Stimulated activated CD8-positive, alpha-beta memory T cell treated with anti-CD3 and anti-CD28 coated beads, Interleukin-15, amount 100 ng/mL, for 48 hours (primary cell): ENCODE measurements at regions not wholly inside any gene's neighbourhood (a gene's known extent, or its start where the extent isn't known, plus 50 kb on each side); places are given as distances from the start of the nearest gene placed in this dataset.
"Not testable (repeated sequence)": the region's sequence is repeated elsewhere in the genome, so short reads cannot be mapped to it uniquely, and the experiment has no call there.

Experiments
- DNase-seq, 2 donors: peaks; one replicate each; pipeline ENCODE4 v3.0.0-alpha.2; 2020; ENCODE audit warnings: low read depth in 2 of 2

- no peak for DNase-seq
Observed at GRCh38 chr7:65453341-65454030, 79.8 kb downstream of the ZNF92 start.

GRCh38 chr7:65454469-65454868, 80.8 kb downstream of the ZNF92 start:
- DNase-seq, result no peak

GRCh38 chr7:65455050-65455449, 81.4 kb downstream of the ZNF92 start:
- DNase-seq, result not testable (repeated sequence)

DNA sequence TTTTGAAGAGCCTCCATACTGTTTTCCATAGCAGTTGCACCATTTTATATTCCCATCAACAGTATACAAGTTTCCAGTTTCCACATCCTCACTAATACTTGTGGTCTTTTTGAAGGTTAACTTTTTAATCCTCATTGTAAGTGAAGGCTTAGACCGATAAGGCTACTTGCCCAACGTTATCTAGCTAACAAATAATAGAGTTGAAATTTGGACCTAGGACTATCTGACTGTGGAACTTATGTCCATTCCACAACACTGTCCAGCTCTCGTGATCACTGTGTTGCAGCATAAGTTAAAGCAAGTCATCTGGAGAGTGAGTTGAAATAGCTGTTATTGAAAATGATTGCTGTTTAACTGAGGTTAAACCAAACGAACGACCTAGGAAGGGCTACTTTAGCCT, 84.0 kb downstream of the ZNF92 start:
- DNase-seq, result no peak

GRCh38 chr7:65459438-65459837, 85.8 kb downstream of the ZNF92 start:
- DNase-seq, result no peak

DNA sequence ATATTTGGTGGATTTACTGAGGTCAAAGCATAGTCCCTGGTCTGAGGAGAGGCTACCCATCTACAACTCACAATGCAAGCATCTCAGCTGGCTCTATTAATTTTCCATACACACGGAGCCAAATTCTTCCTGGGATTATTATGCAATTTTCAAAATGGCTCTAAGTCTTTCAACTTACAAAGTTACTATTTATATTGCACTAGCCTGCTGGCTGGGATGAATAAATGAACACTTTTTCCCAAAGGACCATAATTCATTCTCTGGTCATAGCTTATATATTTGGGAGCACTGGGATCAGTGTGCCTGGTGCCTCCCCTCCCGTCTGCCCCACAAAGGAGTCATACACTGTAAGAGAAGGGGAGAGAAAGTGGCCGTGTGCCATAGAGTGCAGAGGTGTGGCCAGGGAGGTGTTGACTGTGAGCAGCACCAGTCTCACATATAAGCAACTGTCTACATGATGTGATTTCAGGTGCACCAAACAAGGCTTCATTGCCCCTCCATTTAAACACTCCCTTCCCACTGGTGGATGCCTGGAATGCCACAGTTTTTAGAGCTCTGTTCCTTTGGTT, 88.6 kb downstream of the ZNF92 start:
- no peak for DNase-seq

DNA sequence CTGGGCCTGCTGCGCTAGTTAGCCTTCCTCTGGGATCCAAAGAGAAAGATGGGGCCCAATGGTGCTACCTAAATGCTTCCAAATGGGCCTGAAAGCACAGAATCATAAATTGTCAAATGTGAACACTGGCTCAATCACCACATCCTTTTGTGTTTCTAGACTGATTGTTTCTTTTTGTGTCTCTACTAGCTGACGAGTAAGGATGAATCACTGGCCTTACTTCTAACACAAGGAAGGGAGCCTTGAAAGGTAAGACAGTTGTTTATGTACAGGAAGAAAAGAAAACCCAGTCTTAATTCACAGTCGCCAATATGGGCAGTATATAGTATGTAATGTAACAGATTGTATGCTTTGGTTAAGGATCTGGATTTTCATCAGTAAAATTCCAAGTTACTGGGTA, 89.5 kb downstream of the ZNF92 start:
- no peak for DNase-seq

- DNase-seq, result not testable (repeated sequence)
Observed at GRCh38 chr7:65469919-65470558, 96.4 kb downstream of the ZNF92 start.

DNA sequence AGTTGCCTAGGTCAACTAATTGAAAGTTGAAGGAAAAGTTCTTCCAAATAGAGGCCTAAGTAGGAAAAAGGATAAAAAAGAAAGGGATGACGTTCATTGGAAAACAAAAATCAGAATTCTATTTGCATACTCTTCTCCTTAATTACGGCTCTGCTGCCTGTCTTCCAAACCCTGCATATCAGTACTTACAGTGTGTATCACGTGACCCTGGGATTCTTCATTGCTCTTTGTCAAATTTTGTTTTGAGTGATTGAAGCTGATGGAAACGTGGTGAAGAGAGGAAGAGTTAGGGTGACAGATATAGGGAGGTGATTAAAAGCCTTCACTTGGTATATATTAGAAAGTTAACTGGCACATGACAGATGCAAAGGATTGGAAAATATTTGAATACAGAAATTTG, 97.9 kb downstream of the ZNF92 start:
- no peak for DNase-seq

GRCh38 chr7:65475040-65475726, 101.5 kb downstream of the ZNF92 start:
- DNase-seq, result no peak

DNA sequence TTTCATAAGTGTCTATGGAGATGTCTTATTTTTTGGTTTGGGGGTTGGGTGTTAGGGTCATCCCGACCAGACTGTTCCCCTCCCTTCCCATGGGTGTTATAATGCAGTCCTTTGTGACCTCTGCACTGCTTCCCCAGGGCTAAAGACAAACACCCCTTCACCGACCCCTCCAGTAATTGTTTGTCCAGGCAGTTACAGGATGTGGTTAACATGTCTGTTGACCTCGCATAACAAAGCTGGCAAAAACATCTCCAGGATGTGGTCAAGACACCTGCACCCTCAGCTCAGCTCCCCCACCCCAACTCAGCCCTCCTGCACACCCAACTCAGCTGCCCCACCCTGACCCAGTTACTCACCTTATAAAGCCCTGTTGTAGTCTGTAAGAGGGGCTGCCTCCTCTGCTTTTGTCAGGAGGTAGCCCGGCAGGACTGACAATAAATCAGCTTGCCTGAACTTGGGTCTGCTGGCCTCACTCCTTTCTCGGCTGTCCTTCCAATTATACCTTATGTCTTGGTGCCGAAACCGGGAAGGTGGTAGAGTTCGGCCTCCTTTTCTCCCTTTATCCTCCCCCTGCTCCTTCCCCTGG, 102.2 kb downstream of the ZNF92 start:
- peak in 1 of 2 donors; percentile 1 for DNase-seq

GRCh38 chr7:65477326-65477725, 103.7 kb downstream of the ZNF92 start:
- DNase-seq, result no peak

GRCh38 chr7:65489260-65489767, 115.7 kb downstream of the ZNF92 start:
- DNase-seq, result no peak

GRCh38 chr7:65496697-65497096, 123.0 kb downstream of the ZNF92 start:
- DNase-seq, result not testable (repeated sequence)

DNA sequence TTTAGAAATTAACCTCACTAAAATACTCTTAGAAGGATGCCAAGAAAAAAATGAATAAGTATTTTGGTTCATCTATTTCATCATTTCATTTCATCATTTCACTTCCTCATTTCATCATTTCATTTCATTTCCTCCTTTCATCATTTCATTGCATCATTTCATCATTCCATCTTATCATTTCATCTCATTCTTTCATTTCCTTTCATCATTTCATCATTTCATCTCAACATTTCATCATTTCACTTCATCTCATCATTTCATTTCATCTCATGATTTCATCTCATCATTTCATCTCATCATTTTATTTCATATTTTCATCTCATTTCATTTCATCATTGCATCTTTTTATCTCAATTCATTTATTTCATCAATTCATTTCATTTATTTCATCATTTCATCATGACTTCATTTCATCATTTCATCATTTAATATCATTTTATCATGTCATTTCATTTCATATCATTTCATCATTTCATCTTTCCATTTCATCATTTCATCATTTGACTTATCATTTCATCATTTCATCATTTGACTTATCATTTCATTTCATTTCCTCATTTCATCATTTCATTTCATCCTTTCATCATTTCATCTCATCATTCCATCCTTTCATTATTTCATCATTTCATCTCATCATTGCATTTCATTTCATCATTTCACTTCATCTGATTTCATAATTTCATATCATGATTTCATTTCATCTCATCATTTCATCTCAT, 129.9 kb downstream of the ZNF92 start:
- no peak for DNase-seq

- DNase-seq, result not testable (repeated sequence)
Observed at GRCh38 chr7:65504504-65505319, 131.1 kb downstream of the ZNF92 start.

- DNase-seq, result not testable (repeated sequence)
Observed at GRCh38 chr7:65505320-65505633, 131.6 kb downstream of the ZNF92 start.

DNA sequence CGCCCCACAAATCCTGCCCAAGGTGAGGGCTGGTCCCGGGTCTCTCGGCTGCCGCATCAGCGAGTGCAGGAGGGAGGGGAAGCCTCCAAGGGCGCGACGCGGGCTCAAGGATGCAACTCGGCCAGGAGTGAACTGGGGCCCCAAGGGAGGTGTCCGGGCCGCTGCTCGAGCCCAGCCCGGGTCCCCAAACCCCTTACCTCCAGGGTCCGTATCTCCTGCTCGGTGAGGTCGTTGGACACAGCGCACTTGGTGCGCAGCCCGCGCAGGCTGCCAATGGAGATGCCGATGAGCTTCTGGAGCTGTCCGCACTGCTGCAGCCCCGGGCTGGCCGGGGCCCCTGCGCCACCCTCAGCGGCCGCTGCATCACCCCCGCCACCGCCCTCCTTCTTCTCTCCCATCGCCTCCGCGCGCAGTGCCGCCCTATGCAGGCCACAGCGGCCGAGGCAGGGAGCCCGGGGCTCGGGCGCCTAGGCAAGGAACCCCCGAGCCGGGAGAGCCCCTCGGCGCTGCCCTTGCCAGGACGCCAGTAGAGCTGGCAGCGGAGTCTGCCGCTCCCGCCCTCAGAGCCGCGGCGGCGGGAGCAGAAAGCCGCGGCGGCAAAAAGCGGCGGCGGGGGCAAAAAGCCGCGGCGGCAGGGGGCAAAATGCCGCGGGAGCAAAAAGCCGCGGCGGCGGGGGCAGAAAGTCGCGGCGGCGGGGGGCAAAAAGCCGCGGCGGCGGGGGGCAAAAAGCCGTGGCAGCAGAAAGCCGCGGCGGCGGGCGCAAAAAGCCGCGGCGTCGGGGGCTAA, 135.1 kb downstream of the ZNF92 start:
- DNase-seq, result not testable (repeated sequence)

GRCh38 chr7:65509368-65510186, 135.9 kb downstream of the ZNF92 start:
- DNase-seq, result no peak
